Endothelial cell of umbilical vein (primary cell): ENCODE measurements at regions not wholly inside any gene's neighbourhood (a gene's known extent, or its start where the extent isn't known, plus 50 kb on each side); places are given as distances from the start of the nearest gene placed in this dataset.

Experiments
- EZH2 ChIP-seq: IDR thresholded peaks from 2 replicates; pipeline ENCODE4 v1.6.1; 2012; ENCODE audit warnings: borderline replicate concordance, low read depth, mild to moderate bottlenecking, moderate library complexity, low read length, inconsistent platforms; ENCODE audit not compliant: severe bottlenecking
- JUN ChIP-seq: IDR thresholded peaks from 2 replicates; pipeline ENCODE4 v1.6.1; 2011; ENCODE audit warnings: borderline replicate concordance, low read depth; ENCODE audit not compliant: insufficient read length, insufficient read depth
- POLR2A ChIP-seq: IDR thresholded peaks from 2 replicates; pipeline ENCODE4 v1.6.1; 2012; ENCODE audit warnings: low read depth, mild to moderate bottlenecking, control low read depth, low read length
- TF ChIP-seq, protein P1 (sequence below), 2 donors: IDR thresholded peaks; 1 replicate in 1 of 2; 2 replicates in 1 of 2; pipeline ENCODE4 v1.5.1; 2011; ENCODE audit warnings: low read length in 2 of 2, mild to moderate bottlenecking in 2 of 2, moderate library complexity in 2 of 2, control low read depth in 1 of 2, inconsistent platforms in 1 of 2, low read depth in 1 of 2; ENCODE audit not compliant: insufficient read depth in 1 of 2; ENCODE audit errors: extremely low read depth in 1 of 2
- TF ChIP-seq, protein P2 (sequence below): IDR thresholded peaks from 2 replicates; pipeline ENCODE4 v1.6.1; 2011; ENCODE audit not compliant: insufficient read depth, insufficient read length

- TF ChIP-seq JUN (no peak), POLR2A (no peak), EZH2 (no peak)
- TF ChIP-seq, protein P1, sequence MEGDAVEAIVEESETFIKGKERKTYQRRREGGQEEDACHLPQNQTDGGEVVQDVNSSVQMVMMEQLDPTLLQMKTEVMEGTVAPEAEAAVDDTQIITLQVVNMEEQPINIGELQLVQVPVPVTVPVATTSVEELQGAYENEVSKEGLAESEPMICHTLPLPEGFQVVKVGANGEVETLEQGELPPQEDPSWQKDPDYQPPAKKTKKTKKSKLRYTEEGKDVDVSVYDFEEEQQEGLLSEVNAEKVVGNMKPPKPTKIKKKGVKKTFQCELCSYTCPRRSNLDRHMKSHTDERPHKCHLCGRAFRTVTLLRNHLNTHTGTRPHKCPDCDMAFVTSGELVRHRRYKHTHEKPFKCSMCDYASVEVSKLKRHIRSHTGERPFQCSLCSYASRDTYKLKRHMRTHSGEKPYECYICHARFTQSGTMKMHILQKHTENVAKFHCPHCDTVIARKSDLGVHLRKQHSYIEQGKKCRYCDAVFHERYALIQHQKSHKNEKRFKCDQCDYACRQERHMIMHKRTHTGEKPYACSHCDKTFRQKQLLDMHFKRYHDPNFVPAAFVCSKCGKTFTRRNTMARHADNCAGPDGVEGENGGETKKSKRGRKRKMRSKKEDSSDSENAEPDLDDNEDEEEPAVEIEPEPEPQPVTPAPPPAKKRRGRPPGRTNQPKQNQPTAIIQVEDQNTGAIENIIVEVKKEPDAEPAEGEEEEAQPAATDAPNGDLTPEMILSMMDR (IDR thresholded peaks at IDR 0.05; ENCODE audit: extremely low read depth in 1 of 2, insufficient read depth in 1 of 2, low read depth in 1 of 2, low read length in 2 of 2) = no peak
- TF ChIP-seq, protein P2, sequence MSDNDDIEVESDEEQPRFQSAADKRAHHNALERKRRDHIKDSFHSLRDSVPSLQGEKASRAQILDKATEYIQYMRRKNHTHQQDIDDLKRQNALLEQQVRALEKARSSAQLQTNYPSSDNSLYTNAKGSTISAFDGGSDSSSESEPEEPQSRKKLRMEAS = no peak
Observed at GRCh38 chr10:122765412-122765811, 65.8 kb upstream of the C10orf120 start.
